H1 (cell line): ENCODE measurements at regions not wholly inside any gene's neighbourhood (a gene's known extent, or its start where the extent isn't known, plus 50 kb on each side); places are given as distances from the start of the nearest gene placed in this dataset.

Source experiments
- EP300 ChIP-seq, 2 experiments: IDR thresholded peaks; 1 replicate in 1 of 2; 2 replicates in 1 of 2; pipeline ENCODE4 v1.6.1; 2011 to 2012; ENCODE audit warnings: low read depth in 2 of 2, low read length in 2 of 2, mild to moderate bottlenecking in 2 of 2, borderline replicate concordance in 1 of 2, inconsistent platforms in 1 of 2, moderate library complexity in 1 of 2
- HDAC6 ChIP-seq: IDR thresholded peaks from one replicate; pipeline ENCODE4 v1.7.1; 2012; ENCODE audit warnings: low read depth, mild to moderate bottlenecking, inconsistent platforms, low read length, moderate library complexity
- KDM5A ChIP-seq: fragments of 200-600 bp; IDR thresholded peaks from 2 replicates; pipeline ENCODE4 v1.7.1; 2012; ENCODE audit warnings: mild to moderate bottlenecking, low read length, inconsistent platforms, mixed read lengths

GRCh38 chr1:217327901-217328300 is 303.0 kb downstream of the GPATCH2 start (continued):
- TF ChIP-seq KDM5A (no peak), HDAC6 (no peak), EP300 (IDR thresholded peaks at IDR 0.05; ENCODE audit: borderline replicate concordance in 1 of 2, low read depth in 2 of 2, low read length in 2 of 2) (no peak)
